UCSD-AML1 (cell line): ENCODE measurements at regions not wholly inside any gene's neighbourhood (a gene's known extent, or its start where the extent isn't known, plus 50 kb on each side); places are given as distances from the start of the nearest gene placed in this dataset.
A peak's percentile ranks its signal among the peaks of the same experiment; 100 is the strongest.

ENCODE experiments used
- DNase-seq: peaks from one replicate; lab custom pipeline; 2025; ENCODE audit not compliant: unreplicated experiment; lab: John Stamatoyannopoulos, UW

GRCh38 chr5:86768699-86769202, 151.0 kb downstream of the COX7C start:
- no peak for DNase-seq

- no peak for DNase-seq
These were observed 162.3 kb downstream of the COX7C start for GRCh38 chr5:86780018-86780417.

GRCh38 chr5:86786955-86787354, 169.2 kb downstream of the COX7C start:
- DNase-seq = peak; percentile 4

- no peak for DNase-seq
These were observed 177.9 kb downstream of the COX7C start for GRCh38 chr5:86795659-86796058.

GRCh38 chr5:86797677-86798076, 179.9 kb downstream of the COX7C start:
- no peak for DNase-seq

GRCh38 chr5:86806206-86806605, 188.5 kb downstream of the COX7C start:
- DNase-seq = no peak

GRCh38 chr5:86807046-86808031, 189.6 kb downstream of the COX7C start:
- DNase-seq = no peak

GRCh38 chr5:86814315-86814714, 196.6 kb downstream of the COX7C start:
- no peak for DNase-seq

GRCh38 chr5:86814907-86815306, 197.2 kb downstream of the COX7C start:
- DNase-seq = no peak

- no peak for DNase-seq
These were observed 206.9 kb downstream of the COX7C start for GRCh38 chr5:86824637-86825036.

GRCh38 chr5:86831128-86831527, 213.4 kb downstream of the COX7C start:
- DNase-seq = no peak

- DNase-seq = no peak
These were observed 216.1 kb downstream of the COX7C start for GRCh38 chr5:86833868-86834267.

GRCh38 chr5:86837610-86838009, 219.9 kb downstream of the COX7C start:
- DNase-seq = no peak

GRCh38 chr5:86838083-86838482, 220.3 kb downstream of the COX7C start:
- DNase-seq = no peak

GRCh38 chr5:86841000-86841644, 223.4 kb downstream of the COX7C start:
- DNase-seq = no peak

- no peak for DNase-seq
These were observed 240.7 kb downstream of the COX7C start for GRCh38 chr5:86858442-86858841.

GRCh38 chr5:86861512-86861911, 243.8 kb downstream of the COX7C start:
- DNase-seq = no peak

- DNase-seq = no peak
These were observed 244.4 kb downstream of the COX7C start for GRCh38 chr5:86862093-86862492.

GRCh38 chr5:86864051-86864450, 246.3 kb downstream of the COX7C start:
- DNase-seq = no peak

GRCh38 chr5:86865256-86865785, 247.6 kb downstream of the COX7C start:
- DNase-seq = no peak

- DNase-seq = no peak
These were observed 248.3 kb downstream of the COX7C start for GRCh38 chr5:86866036-86866435.

- no peak for DNase-seq
These were observed 251.5 kb downstream of the COX7C start for GRCh38 chr5:86869268-86869667.
